OCI-LY3 (cell line): ENCODE measurements at regions not wholly inside any gene's neighbourhood (a gene's known extent, or its start where the extent isn't known, plus 50 kb on each side); places are given as distances from the start of the nearest gene placed in this dataset.

Experiments used
- EZH2phosphoT487 ChIP-seq: fragments of 200-600 bp; shearing (Covaris generic); IDR thresholded peaks from 2 replicates; pipeline ENCODE4 v1.6.1; 2018; ENCODE audit warnings: antibody characterized with exemption, mixed run types, low read depth
- TF ChIP-seq, protein P1 (sequence below): fragments of 200-600, 300-600 bp; sonication (generic); IDR thresholded peaks from 2 replicates; pipeline ENCODE4 v1.5.1; 2014; ENCODE audit warnings: antibody characterized with exemption, low read length, low read depth

DNA sequence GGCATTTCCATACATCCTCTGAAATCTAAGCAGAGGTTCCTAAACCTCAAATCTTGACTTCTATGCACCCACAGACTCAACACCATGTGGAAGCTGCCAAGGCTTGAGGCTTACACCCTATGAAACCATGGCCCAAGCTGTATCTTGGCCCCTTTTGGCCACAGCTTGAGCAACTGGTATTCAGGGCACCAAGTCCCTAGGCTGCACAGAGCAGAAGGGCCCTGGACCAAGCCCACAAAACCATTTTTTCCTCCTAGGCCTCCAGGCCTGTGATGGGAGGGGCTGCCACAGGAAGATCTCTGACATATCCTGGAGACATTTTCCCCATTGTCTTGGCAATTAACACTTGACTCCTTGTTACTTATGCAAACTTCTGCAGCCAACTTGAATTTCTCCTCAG lies 54.4 kb upstream of the IL12A start:
- TF ChIP-seq, protein P1, sequence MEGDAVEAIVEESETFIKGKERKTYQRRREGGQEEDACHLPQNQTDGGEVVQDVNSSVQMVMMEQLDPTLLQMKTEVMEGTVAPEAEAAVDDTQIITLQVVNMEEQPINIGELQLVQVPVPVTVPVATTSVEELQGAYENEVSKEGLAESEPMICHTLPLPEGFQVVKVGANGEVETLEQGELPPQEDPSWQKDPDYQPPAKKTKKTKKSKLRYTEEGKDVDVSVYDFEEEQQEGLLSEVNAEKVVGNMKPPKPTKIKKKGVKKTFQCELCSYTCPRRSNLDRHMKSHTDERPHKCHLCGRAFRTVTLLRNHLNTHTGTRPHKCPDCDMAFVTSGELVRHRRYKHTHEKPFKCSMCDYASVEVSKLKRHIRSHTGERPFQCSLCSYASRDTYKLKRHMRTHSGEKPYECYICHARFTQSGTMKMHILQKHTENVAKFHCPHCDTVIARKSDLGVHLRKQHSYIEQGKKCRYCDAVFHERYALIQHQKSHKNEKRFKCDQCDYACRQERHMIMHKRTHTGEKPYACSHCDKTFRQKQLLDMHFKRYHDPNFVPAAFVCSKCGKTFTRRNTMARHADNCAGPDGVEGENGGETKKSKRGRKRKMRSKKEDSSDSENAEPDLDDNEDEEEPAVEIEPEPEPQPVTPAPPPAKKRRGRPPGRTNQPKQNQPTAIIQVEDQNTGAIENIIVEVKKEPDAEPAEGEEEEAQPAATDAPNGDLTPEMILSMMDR = no peak
- TF ChIP-seq EZH2phosphoT487 = no peak
